ENCODE measurements at regions not wholly inside any gene's neighbourhood (a gene's known extent, or its start where the extent isn't known, plus 50 kb on each side); places are given as distances from the start of the nearest gene placed in this dataset.
"Not testable (repeated sequence)": the region's sequence is repeated elsewhere in the genome, so short reads cannot be mapped to it uniquely, and the experiment has no call there.

- DNase-seq (ENCODE audit: low spot score); H3K4me3 Mint-ChIP-seq; CTCF ChIA-PET; H3K27ac Mint-ChIP-seq; H3K9me3 Mint-ChIP-seq; H3K4me1 Mint-ChIP-seq; H3K36me3 Mint-ChIP-seq; ATAC-seq; H3K27me3 Mint-ChIP-seq (ENCODE audit: low read depth): not testable (repeated sequence)
- POLR2A ChIA-PET = interaction anchor here (0.7 kb wide), 1 partner anchor 225 kb away, joined by 3 read pairs; no protein-coding TSS in a partner anchor
These were observed 148.1 kb upstream of the ZNF469 start for GRCh38 chr16:88234421-88235271.

GRCh38 chr16:88235691-88236090 lies 147.1 kb upstream of the ZNF469 start:
- ATAC-seq; H3K27ac Mint-ChIP-seq; H3K4me1 Mint-ChIP-seq; H3K36me3 Mint-ChIP-seq; H3K27me3 Mint-ChIP-seq (ENCODE audit: low read depth); DNase-seq (ENCODE audit: low spot score); CTCF ChIA-PET; H3K4me3 Mint-ChIP-seq; H3K9me3 Mint-ChIP-seq; POLR2A ChIA-PET: not testable (repeated sequence)

- ATAC-seq; H3K27ac Mint-ChIP-seq; POLR2A ChIA-PET; H3K36me3 Mint-ChIP-seq; H3K27me3 Mint-ChIP-seq (ENCODE audit: low read depth); H3K4me3 Mint-ChIP-seq; CTCF ChIA-PET; H3K4me1 Mint-ChIP-seq; DNase-seq (ENCODE audit: low spot score); H3K9me3 Mint-ChIP-seq: not testable (repeated sequence)
These were observed 146.5 kb upstream of the ZNF469 start for GRCh38 chr16:88236229-88236628.

- H3K27ac Mint-ChIP-seq; DNase-seq (ENCODE audit: low spot score); H3K27me3 Mint-ChIP-seq (ENCODE audit: low read depth); H3K9me3 Mint-ChIP-seq; CTCF ChIA-PET; H3K36me3 Mint-ChIP-seq; POLR2A ChIA-PET; ATAC-seq; H3K4me3 Mint-ChIP-seq; H3K4me1 Mint-ChIP-seq: not testable (repeated sequence)
These were observed 145.4 kb upstream of the ZNF469 start for GRCh38 chr16:88237314-88237713.

- POLR2A ChIA-PET; DNase-seq (ENCODE audit: low spot score); H3K4me3 Mint-ChIP-seq; H3K9me3 Mint-ChIP-seq; H3K27ac Mint-ChIP-seq; H3K27me3 Mint-ChIP-seq (ENCODE audit: low read depth); CTCF ChIA-PET; H3K4me1 Mint-ChIP-seq; ATAC-seq; H3K36me3 Mint-ChIP-seq: not testable (repeated sequence)
These were observed 144.9 kb upstream of the ZNF469 start for GRCh38 chr16:88237761-88238415.

- H3K36me3 Mint-ChIP-seq; CTCF ChIA-PET; H3K4me1 Mint-ChIP-seq; H3K27ac Mint-ChIP-seq; H3K9me3 Mint-ChIP-seq; POLR2A ChIA-PET; DNase-seq (ENCODE audit: low spot score); H3K4me3 Mint-ChIP-seq; H3K27me3 Mint-ChIP-seq (ENCODE audit: low read depth); ATAC-seq: not testable (repeated sequence)
- TF ChIP-seq GABPB1 (CRISPR knock-in tag; IDR thresholded peaks at IDR 0.05) = peak; percentile 51; the same call in 1 of the 2 replicates
These were observed 144.0 kb upstream of the ZNF469 start for GRCh38 chr16:88238732-88239274.

GRCh38 chr16:88240118-88240517 lies 142.6 kb upstream of the ZNF469 start:
- CTCF ChIA-PET; ATAC-seq; H3K4me1 Mint-ChIP-seq; H3K4me3 Mint-ChIP-seq; H3K27ac Mint-ChIP-seq; POLR2A ChIA-PET; H3K36me3 Mint-ChIP-seq; H3K27me3 Mint-ChIP-seq (ENCODE audit: low read depth); DNase-seq (ENCODE audit: low spot score): not testable (repeated sequence)
- H3K9me3 Mint-ChIP-seq = peaks cover 17% of the 10 kb centered on the region

GRCh38 chr16:88240776-88241175 lies 142.0 kb upstream of the ZNF469 start:
- ATAC-seq; H3K27me3 Mint-ChIP-seq (ENCODE audit: low read depth); H3K4me1 Mint-ChIP-seq; POLR2A ChIA-PET; H3K36me3 Mint-ChIP-seq; H3K4me3 Mint-ChIP-seq; H3K27ac Mint-ChIP-seq; DNase-seq (ENCODE audit: low spot score); CTCF ChIA-PET: not testable (repeated sequence)
- peaks cover 17% of the 10 kb centered on the region for H3K9me3 Mint-ChIP-seq

Measured in WTC11 (cell line).